HepG2 (cell line): ENCODE measurements at regions not wholly inside any gene's neighbourhood (a gene's known extent, or its start where the extent isn't known, plus 50 kb on each side); places are given as distances from the start of the nearest gene placed in this dataset.

Experiments
- CAMTA2 ChIP-seq: sonication (generic); formaldehyde crosslinking; IDR thresholded peaks from 2 replicates; pipeline ENCODE4 v1.4.0; 2020; ENCODE audit warnings: mild to moderate bottlenecking, missing genetic modification reagents, borderline replicate concordance
- CHD2 ChIP-seq: IDR thresholded peaks from 2 replicates; pipeline ENCODE4 v1.6.1; 2011; ENCODE audit warnings: low read depth, low read length, improper control_type of control experiment
- CTCF ChIP-seq: sonication (generic); formaldehyde crosslinking; IDR thresholded peaks from 2 replicates; pipeline ENCODE4 v1.5.0; 2020; ENCODE audit warnings: mild to moderate bottlenecking, missing genetic modification reagents, moderate library complexity
- EED ChIP-seq: sonication (generic); formaldehyde crosslinking; IDR thresholded peaks from 2 replicates; pipeline ENCODE4 v1.5.0; 2020; ENCODE audit warnings: mild to moderate bottlenecking, missing genetic modification reagents
- GFI1 ChIP-seq: sonication (generic); formaldehyde crosslinking; IDR thresholded peaks from 2 replicates; pipeline ENCODE4 v1.5.0; 2020; ENCODE audit warnings: missing genetic modification reagents, mild to moderate bottlenecking, borderline replicate concordance
- KDM5A ChIP-seq: fragments of 200-600 bp; sonication (generic); IDR thresholded peaks from 2 replicates; pipeline ENCODE4 v1.7.0; 2018; ENCODE audit warnings: antibody characterized with exemption, mild to moderate bottlenecking, low read length, borderline replicate concordance
- NFYB ChIP-seq: sonication (generic); formaldehyde crosslinking; IDR thresholded peaks from 2 replicates; pipeline ENCODE4 v1.4.0; 2020; ENCODE audit warnings: missing genetic modification reagents
- POLR2G ChIP-seq: fragments of 200-400 bp; formaldehyde crosslinking; IDR thresholded peaks from 2 replicates; pipeline ENCODE4 v1.6.1; 2018; ENCODE audit warnings: mild to moderate bottlenecking, low read depth, low read length, moderate library complexity
- RFX5 ChIP-seq: IDR thresholded peaks from 2 replicates; pipeline ENCODE4 v1.6.1; 2011; ENCODE audit warnings: low read depth, low read length, improper control_type of control experiment
- TOE1 ChIP-seq: sonication (generic); formaldehyde crosslinking; IDR thresholded peaks from 2 replicates; pipeline ENCODE4 v1.4.0; 2020; ENCODE audit warnings: mild to moderate bottlenecking, missing genetic modification reagents
- ZBTB33 ChIP-seq: sonication (generic); formaldehyde crosslinking; IDR thresholded peaks from 2 replicates; pipeline ENCODE4 v1.4.0; 2020; ENCODE audit warnings: missing genetic modification reagents
- ZFP36L2 ChIP-seq: sonication (generic); formaldehyde crosslinking; IDR thresholded peaks from 2 replicates; pipeline ENCODE4 v1.4.0; 2020; ENCODE audit warnings: missing genetic modification reagents
- ZNF124 ChIP-seq: sonication (generic); formaldehyde crosslinking; IDR thresholded peaks from 2 replicates; pipeline ENCODE4 v1.4.0; 2020; ENCODE audit warnings: missing genetic modification reagents
- TF ChIP-seq, protein P1 (sequence below): sonication (generic); formaldehyde crosslinking; IDR thresholded peaks from 2 replicates; pipeline ENCODE4 v1.4.0; 2020; ENCODE audit warnings: missing genetic modification reagents

- TF ChIP-seq, protein P1, sequence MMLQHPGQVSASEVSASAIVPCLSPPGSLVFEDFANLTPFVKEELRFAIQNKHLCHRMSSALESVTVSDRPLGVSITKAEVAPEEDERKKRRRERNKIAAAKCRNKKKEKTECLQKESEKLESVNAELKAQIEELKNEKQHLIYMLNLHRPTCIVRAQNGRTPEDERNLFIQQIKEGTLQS (CRISPR knock-in tag) = no peak
- no peak for TF ChIP-seq TOE1 (CRISPR knock-in tag)
- no peak for TF ChIP-seq CAMTA2 (CRISPR knock-in tag)
- TF ChIP-seq ZBTB33 (CRISPR knock-in tag) = no peak
- no peak for TF ChIP-seq EED (CRISPR knock-in tag)
- TF ChIP-seq RFX5 = no peak
- TF ChIP-seq CHD2 = no peak
- no peak for TF ChIP-seq CTCF (CRISPR knock-in tag)
- TF ChIP-seq POLR2G = no peak
- no peak for TF ChIP-seq ZNF124 (CRISPR knock-in tag)
- no peak for TF ChIP-seq ZFP36L2
- TF ChIP-seq NFYB (CRISPR knock-in tag) = no peak
- no peak for TF ChIP-seq GFI1 (CRISPR knock-in tag)
- TF ChIP-seq KDM5A = no peak
Measured at GRCh38 chr5:147985608-147986007, 78.2 kb upstream of the SPINK5 start.
